Astrocyte (in vitro differentiated cells and primary cell): ENCODE measurements at regions not wholly inside any gene's neighbourhood (a gene's known extent, or its start where the extent isn't known, plus 50 kb on each side); places are given as distances from the start of the nearest gene placed in this dataset.

Experiments used
- CTCF ChIP-seq: IDR thresholded peaks from 2 replicates; pipeline ENCODE4 v1.5.1; 2011; ENCODE audit warnings: low read depth, mild to moderate bottlenecking, inconsistent platforms, low read length, moderate library complexity; ENCODE audit not compliant: insufficient read depth
- EZH2 ChIP-seq: IDR thresholded peaks from 2 replicates; pipeline ENCODE4 v1.6.1; 2012; ENCODE audit warnings: mild to moderate bottlenecking, low read length, inconsistent platforms; ENCODE audit not compliant: insufficient read depth

- no peak for TF ChIP-seq CTCF
- TF ChIP-seq EZH2: no peak
These were observed 391.7 kb downstream of the WDR72 start for GRCh38 chr15:53367740-53368139.
